ENCODE measurements at regions not wholly inside any gene's neighbourhood (a gene's known extent, or its start where the extent isn't known, plus 50 kb on each side); places are given as distances from the start of the nearest gene placed in this dataset.

GRCh38 chr22:48782326-48782725 is 1045.3 kb downstream of the BRD1 start:
- DNase-seq (ENCODE audit: low read depth): no peak
- TF ChIP-seq CTCF (IDR thresholded peaks at IDR 0.05; ENCODE audit: low read depth, low read length, missing control alignments): no peak
- H3K4me3 ChIP-seq (ENCODE audit: low read depth, low read length): no peak overlapping the region

GRCh38 chr22:48781868-48782267 is 1045.8 kb downstream of the BRD1 start:
- DNase-seq (ENCODE audit: low read depth): no peak
- no peak for TF ChIP-seq CTCF (IDR thresholded peaks at IDR 0.05; ENCODE audit: low read depth, low read length, missing control alignments)
- no peak overlapping the region for H3K4me3 ChIP-seq (ENCODE audit: low read depth, low read length)

DNA sequence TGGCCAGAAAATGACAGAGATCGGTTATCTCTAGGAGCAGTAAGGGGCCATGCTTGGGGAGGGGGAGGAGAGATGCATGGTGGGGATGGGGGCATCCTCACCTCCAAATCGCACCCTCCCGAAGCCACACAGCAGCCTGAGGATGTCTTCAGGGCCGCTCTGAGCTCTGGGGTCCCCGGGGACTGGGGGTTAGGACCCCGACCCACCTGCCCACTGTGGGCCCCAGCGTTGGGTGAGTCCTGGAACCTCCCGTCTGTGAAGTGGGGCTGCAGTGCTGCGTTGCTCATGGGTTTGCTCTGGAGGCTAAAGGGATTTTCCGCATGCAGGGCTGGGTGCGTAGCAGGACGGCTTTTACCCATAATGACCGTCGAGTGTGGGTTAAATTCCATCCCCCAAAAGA is 1046.3 kb downstream of the BRD1 start:
- no peak for DNase-seq (ENCODE audit: low read depth)
- no peak for TF ChIP-seq CTCF (IDR thresholded peaks at IDR 0.05; ENCODE audit: low read depth, low read length, missing control alignments)
- H3K4me3 ChIP-seq (ENCODE audit: low read depth, low read length): no peak overlapping the region

DNA sequence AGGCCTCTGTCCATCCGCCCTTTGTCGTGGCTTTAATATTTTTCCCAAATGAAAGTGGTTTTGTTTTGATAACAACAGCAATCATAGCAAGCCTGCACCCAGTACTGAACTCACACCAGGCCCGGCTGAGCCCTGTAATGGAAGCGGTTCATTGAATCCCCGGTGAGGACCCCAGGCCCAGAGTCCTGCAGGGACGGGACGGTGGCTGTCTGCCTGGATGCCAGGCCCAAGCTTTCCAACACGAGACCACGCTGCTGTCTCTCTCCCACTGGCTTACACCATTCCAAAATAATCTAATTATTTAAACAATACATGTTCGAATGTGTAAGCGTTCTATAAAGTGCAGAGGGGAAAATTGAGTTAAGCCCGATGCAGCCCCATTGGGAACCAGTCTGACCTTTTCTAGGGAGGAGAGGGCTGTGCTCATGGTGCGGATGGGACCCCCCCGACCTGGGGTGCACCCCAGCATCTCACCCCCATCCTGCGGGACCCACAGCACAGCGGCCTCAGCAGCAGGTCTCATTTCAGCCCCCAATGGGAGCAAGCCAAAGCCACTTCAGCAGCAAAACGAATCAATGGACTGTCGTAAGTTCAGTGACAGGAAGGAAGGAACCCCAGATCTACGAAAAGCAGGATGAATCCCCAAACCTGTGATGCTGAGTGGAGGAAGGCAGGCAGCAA is 1046.9 kb downstream of the BRD1 start:
- no peak for DNase-seq (ENCODE audit: low read depth)
- H3K4me3 ChIP-seq (ENCODE audit: low read depth, low read length): no peak overlapping the region
- TF ChIP-seq CTCF (IDR thresholded peaks at IDR 0.05; ENCODE audit: low read depth, low read length, missing control alignments): no peak

- no peak for TF ChIP-seq CTCF (IDR thresholded peaks at IDR 0.05; ENCODE audit: low read depth, low read length, missing control alignments)
- no peak for DNase-seq (ENCODE audit: low read depth)
Measured at GRCh38 chr22:48779661-48780596, 1047.7 kb downstream of the BRD1 start.

DNA sequence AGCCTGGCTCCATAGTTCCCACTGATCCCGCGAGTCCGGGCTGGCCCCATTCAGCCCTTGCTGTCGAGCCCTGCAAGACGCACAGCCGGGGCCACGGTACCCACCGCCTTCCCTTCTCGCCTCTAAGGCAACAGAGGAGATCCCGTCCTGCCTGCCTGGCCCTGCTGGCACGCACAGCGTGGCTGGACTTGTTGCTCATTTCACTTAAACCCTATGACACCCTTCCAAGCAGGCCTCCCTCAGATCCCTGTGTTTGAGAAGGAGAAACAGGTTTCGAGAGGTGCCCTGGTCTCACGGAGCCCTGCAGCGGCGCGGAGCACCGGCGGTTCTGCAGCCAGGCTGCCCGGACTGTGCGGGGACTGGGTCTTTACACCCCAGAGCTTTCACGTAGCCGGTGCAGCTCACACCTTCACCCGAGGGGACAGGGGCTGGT is 1048.4 kb downstream of the BRD1 start:
- no peak for DNase-seq (ENCODE audit: low read depth)
- no peak overlapping the region for H3K4me3 ChIP-seq (ENCODE audit: low read depth, low read length)
- no peak for TF ChIP-seq CTCF (IDR thresholded peaks at IDR 0.05; ENCODE audit: low read depth, low read length, missing control alignments)

More at GRCh38 chr22:48779661-48780596, 1047.7 kb downstream of the BRD1 start:
- H3K4me3 ChIP-seq (ENCODE audit: low read depth, low read length): no peak overlapping the region
